ENCODE measurements at regions not wholly inside any gene's neighbourhood (a gene's known extent, or its start where the extent isn't known, plus 50 kb on each side); places are given as distances from the start of the nearest gene placed in this dataset.

- 89 to 90% methylated on average over 5 of the region's 5 CpGs for WGBS, 2 donors
- Histone ChIP-seq H3K36me3 (ENCODE audit: control insufficient read depth in 2 of 2, insufficient read depth in 2 of 2, low read length in 1 of 2) (no peaks in the 10 kb centered on the region), H3K4me1 (ENCODE audit: control insufficient read depth in 2 of 2, insufficient read depth in 2 of 2, low read length in 1 of 2) (no peaks in the 10 kb centered on the region), H3K9me3 (ENCODE audit: control insufficient read depth in 2 of 2, insufficient read depth in 1 of 2, low read depth in 1 of 2, low read length in 1 of 2) (no peaks in the 10 kb centered on the region), H3K4me3 (ENCODE audit: low read depth in 1 of 2, low read length in 2 of 2) (no peak overlapping the region), H3K27me3 (ENCODE audit: control insufficient read depth in 1 of 2, insufficient read depth in 2 of 2, low read length in 2 of 2) (peaks cover 0 to 2% of the 10 kb centered on the region in 2 donors), H3K27ac (ENCODE audit: low read depth in 2 of 2, low read length in 1 of 2) (no peak overlapping the region)
Measured at GRCh38 chr12:65756267-65756666, 68.0 kb upstream of the HMGA2 start.

GRCh38 chr12:65756956-65757511, 67.2 kb upstream of the HMGA2 start:
- Histone ChIP-seq H3K27ac (ENCODE audit: low read depth in 2 of 2, low read length in 1 of 2) (no peak overlapping the region), H3K27me3 (ENCODE audit: control insufficient read depth in 1 of 2, insufficient read depth in 2 of 2, low read length in 2 of 2) (peaks cover 0 to 2% of the 10 kb centered on the region in 2 donors), H3K36me3 (ENCODE audit: control insufficient read depth in 2 of 2, insufficient read depth in 2 of 2, low read length in 1 of 2) (no peaks in the 10 kb centered on the region), H3K4me3 (ENCODE audit: low read depth in 1 of 2, low read length in 2 of 2) (no peak overlapping the region), H3K9me3 (ENCODE audit: control insufficient read depth in 2 of 2, insufficient read depth in 1 of 2, low read depth in 1 of 2, low read length in 1 of 2) (no peaks in the 10 kb centered on the region), H3K4me1 (ENCODE audit: control insufficient read depth in 2 of 2, insufficient read depth in 2 of 2, low read length in 1 of 2) (no peaks in the 10 kb centered on the region)
- WGBS, 2 donors = 29 to 52% methylated on average over 2 of the region's 2 CpGs

GRCh38 chr12:65758401-65758800, 65.9 kb upstream of the HMGA2 start:
- WGBS, 2 donors = 80 to 86% methylated on average over 2 of the region's 2 CpGs
- Histone ChIP-seq H3K27ac (ENCODE audit: low read depth in 2 of 2, low read length in 1 of 2) (no peak overlapping the region), H3K27me3 (ENCODE audit: control insufficient read depth in 1 of 2, insufficient read depth in 2 of 2, low read length in 2 of 2) (peaks cover 0 to 2% of the 10 kb centered on the region in 2 donors), H3K4me3 (ENCODE audit: low read depth in 1 of 2, low read length in 2 of 2) (no peak overlapping the region), H3K9me3 (ENCODE audit: control insufficient read depth in 2 of 2, insufficient read depth in 1 of 2, low read depth in 1 of 2, low read length in 1 of 2) (no peaks in the 10 kb centered on the region), H3K36me3 (ENCODE audit: control insufficient read depth in 2 of 2, insufficient read depth in 2 of 2, low read length in 1 of 2) (no peaks in the 10 kb centered on the region), H3K4me1 (ENCODE audit: control insufficient read depth in 2 of 2, insufficient read depth in 2 of 2, low read length in 1 of 2) (no peaks in the 10 kb centered on the region)

GRCh38 chr12:65759735-65760134, 64.5 kb upstream of the HMGA2 start:
- no peak overlapping the region for H3K4me3 ChIP-seq (ENCODE audit: low read depth in 1 of 2, low read length in 2 of 2)
- no peak overlapping the region for H3K27ac ChIP-seq (ENCODE audit: low read depth in 2 of 2, low read length in 1 of 2)
- peaks cover 0 to 2% of the 10 kb centered on the region in 2 donors for H3K27me3 ChIP-seq (ENCODE audit: control insufficient read depth in 1 of 2, insufficient read depth in 2 of 2, low read length in 2 of 2)
- H3K36me3 ChIP-seq (ENCODE audit: control insufficient read depth in 2 of 2, insufficient read depth in 2 of 2, low read length in 1 of 2) = no peaks in the 10 kb centered on the region
- WGBS, 2 donors = 92 to 93% methylated on average over 8 of the region's 8 CpGs
- H3K4me1 ChIP-seq (ENCODE audit: control insufficient read depth in 2 of 2, insufficient read depth in 2 of 2, low read length in 1 of 2) = no peaks in the 10 kb centered on the region
- no peaks in the 10 kb centered on the region for H3K9me3 ChIP-seq (ENCODE audit: control insufficient read depth in 2 of 2, insufficient read depth in 1 of 2, low read depth in 1 of 2, low read length in 1 of 2)

GRCh38 chr12:65761301-65761700, 63.0 kb upstream of the HMGA2 start:
- 65 to 70% methylated on average over 2 of the region's 2 CpGs for WGBS, 2 donors
- no peak overlapping the region for H3K27ac ChIP-seq (ENCODE audit: low read depth in 2 of 2, low read length in 1 of 2)
- H3K9me3 ChIP-seq (ENCODE audit: control insufficient read depth in 2 of 2, insufficient read depth in 1 of 2, low read depth in 1 of 2, low read length in 1 of 2) = no peaks in the 10 kb centered on the region
- H3K36me3 ChIP-seq (ENCODE audit: control insufficient read depth in 2 of 2, insufficient read depth in 2 of 2, low read length in 1 of 2) = no peaks in the 10 kb centered on the region
- H3K27me3 ChIP-seq (ENCODE audit: control insufficient read depth in 1 of 2, insufficient read depth in 2 of 2, low read length in 2 of 2) = peaks cover 0 to 2% of the 10 kb centered on the region in 2 donors
- H3K4me3 ChIP-seq (ENCODE audit: low read depth in 1 of 2, low read length in 2 of 2) = no peak overlapping the region
- H3K4me1 ChIP-seq (ENCODE audit: control insufficient read depth in 2 of 2, insufficient read depth in 2 of 2, low read length in 1 of 2) = no peaks in the 10 kb centered on the region

- Histone ChIP-seq H3K27me3 (ENCODE audit: control insufficient read depth in 1 of 2, insufficient read depth in 2 of 2, low read length in 2 of 2) (peaks cover 0 to 2% of the 10 kb centered on the region in 2 donors), H3K4me3 (ENCODE audit: low read depth in 1 of 2, low read length in 2 of 2) (no peak overlapping the region), H3K27ac (ENCODE audit: low read depth in 2 of 2, low read length in 1 of 2) (no peak overlapping the region), H3K4me1 (ENCODE audit: control insufficient read depth in 2 of 2, insufficient read depth in 2 of 2, low read length in 1 of 2) (no peaks in the 10 kb centered on the region), H3K9me3 (ENCODE audit: control insufficient read depth in 2 of 2, insufficient read depth in 1 of 2, low read depth in 1 of 2, low read length in 1 of 2) (no peaks in the 10 kb centered on the region), H3K36me3 (ENCODE audit: control insufficient read depth in 2 of 2, insufficient read depth in 2 of 2, low read length in 1 of 2) (no peaks in the 10 kb centered on the region)
- 51 to 80% methylated on average over 2 of the region's 2 CpGs for WGBS, 2 donors
Measured at GRCh38 chr12:65764325-65764724, 60.0 kb upstream of the HMGA2 start.

- 58 to 65% methylated on average over 2 of the region's 2 CpGs for WGBS, 2 donors
- Histone ChIP-seq H3K4me3 (ENCODE audit: low read depth in 1 of 2, low read length in 2 of 2) (no peak overlapping the region), H3K4me1 (ENCODE audit: control insufficient read depth in 2 of 2, insufficient read depth in 2 of 2, low read length in 1 of 2) (no peaks in the 10 kb centered on the region), H3K36me3 (ENCODE audit: control insufficient read depth in 2 of 2, insufficient read depth in 2 of 2, low read length in 1 of 2) (no peaks in the 10 kb centered on the region), H3K27me3 (ENCODE audit: control insufficient read depth in 1 of 2, insufficient read depth in 2 of 2, low read length in 2 of 2) (no peaks in the 10 kb centered on the region), H3K9me3 (ENCODE audit: control insufficient read depth in 2 of 2, insufficient read depth in 1 of 2, low read depth in 1 of 2, low read length in 1 of 2) (no peaks in the 10 kb centered on the region), H3K27ac (ENCODE audit: low read depth in 2 of 2, low read length in 1 of 2) (no peak overlapping the region)
Measured at GRCh38 chr12:65765436-65765813, 58.9 kb upstream of the HMGA2 start.

GRCh38 chr12:65769880-65770279, 54.4 kb upstream of the HMGA2 start:
- H3K9me3 ChIP-seq (ENCODE audit: control insufficient read depth in 2 of 2, insufficient read depth in 1 of 2, low read depth in 1 of 2, low read length in 1 of 2) = no peaks in the 10 kb centered on the region
- no peaks in the 10 kb centered on the region for H3K36me3 ChIP-seq (ENCODE audit: control insufficient read depth in 2 of 2, insufficient read depth in 2 of 2, low read length in 1 of 2)
- no peak overlapping the region for H3K27ac ChIP-seq (ENCODE audit: low read depth in 2 of 2, low read length in 1 of 2)
- no peaks in the 10 kb centered on the region for H3K4me1 ChIP-seq (ENCODE audit: control insufficient read depth in 2 of 2, insufficient read depth in 2 of 2, low read length in 1 of 2)
- no peaks in the 10 kb centered on the region for H3K27me3 ChIP-seq (ENCODE audit: control insufficient read depth in 1 of 2, insufficient read depth in 2 of 2, low read length in 2 of 2)
- no peak overlapping the region for H3K4me3 ChIP-seq (ENCODE audit: low read depth in 1 of 2, low read length in 2 of 2)
- WGBS, 2 donors = 91 to 92% methylated on average over 6 of the region's 6 CpGs

Measured in esophagus (tissue), 2 donors.